Thyroid gland (tissue), 4 donors: ENCODE measurements at regions not wholly inside any gene's neighbourhood (a gene's known extent, or its start where the extent isn't known, plus 50 kb on each side); places are given as distances from the start of the nearest gene placed in this dataset.

Source experiments
- CTCF ChIP-seq, 6 experiments: fragments of 200-600 bp in 3 of 6; fragments of 450-650 bp in 3 of 6; sonication (generic) in 3 of 6; IDR thresholded peaks; one replicate each; pipeline ENCODE4 v1.5.1; 2016 to 2019; ENCODE audit warnings: antibody characterized with exemption in 6 of 6, mild to moderate bottlenecking in 2 of 6, inconsistent platforms in 1 of 6, moderate library complexity in 1 of 6
- POLR2A ChIP-seq, 2 donors: fragments of 450-650 bp; IDR thresholded peaks; one replicate each; pipeline ENCODE4 v1.6.1; 2017; ENCODE audit warnings: antibody characterized with exemption in 2 of 2, mild to moderate bottlenecking in 2 of 2, moderate library complexity in 1 of 2

- no peak for TF ChIP-seq CTCF (IDR thresholded peaks at IDR 0.05)
- no peak for TF ChIP-seq POLR2A (IDR thresholded peaks at IDR 0.05)
These were observed 173.8 kb downstream of the CD83 start for GRCh38 chr6:14291331-14291730.
